Cardiac muscle cell (in vitro differentiated cells and primary cell): ENCODE measurements at regions not wholly inside any gene's neighbourhood (a gene's known extent, or its start where the extent isn't known, plus 50 kb on each side); places are given as distances from the start of the nearest gene placed in this dataset.
"Not testable (repeated sequence)": the region's sequence is repeated elsewhere in the genome, so short reads cannot be mapped to it uniquely, and the experiment has no call there.

Experiments used
- DNase-seq, 2 donors: peaks; one replicate each; pipeline versions ENCODE4 v3.0.0 to v3.0.0-alpha.2; 2010 to 2017; ENCODE audit warnings: low read depth in 1 of 2, low spot score in 1 of 2
- H3K27ac ChIP-seq: fragments of 200-600 bp; sonication (generic); 2 replicates; pipeline ENCODE4 v1.5.1; 2016
- H3K27me3 ChIP-seq: fragments of 200-600 bp; sonication (generic); 2 replicates; pipeline ENCODE4 v1.6.0; 2016; ENCODE audit warnings: control low read depth
- H3K36me3 ChIP-seq: fragments of 200-600 bp; sonication (generic); 2 replicates; pipeline ENCODE4 v1.5.1; 2016; ENCODE audit warnings: control low read depth
- H3K4me1 ChIP-seq: fragments of 200-600 bp; sonication (generic); 2 replicates; pipeline ENCODE4 v1.8.1; 2017; ENCODE audit warnings: low read depth, mild to moderate bottlenecking, mixed run types
- H3K4me3 ChIP-seq: fragments of 200-600 bp; sonication (generic); 2 replicates; pipeline ENCODE4 v1.5.1; 2016; ENCODE audit warnings: mild to moderate bottlenecking
- H3K9me3 ChIP-seq: fragments of 200-600 bp; sonication (generic); 2 replicates; pipeline ENCODE4 v1.5.1; 2017; ENCODE audit warnings: low read depth, mild to moderate bottlenecking, control low read depth
- TF ChIP-seq, protein P1 (sequence below): IDR thresholded peaks from 2 replicates; pipeline ENCODE4 v1.5.1; 2012; ENCODE audit warnings: low read depth, mild to moderate bottlenecking, low read length

DNA sequence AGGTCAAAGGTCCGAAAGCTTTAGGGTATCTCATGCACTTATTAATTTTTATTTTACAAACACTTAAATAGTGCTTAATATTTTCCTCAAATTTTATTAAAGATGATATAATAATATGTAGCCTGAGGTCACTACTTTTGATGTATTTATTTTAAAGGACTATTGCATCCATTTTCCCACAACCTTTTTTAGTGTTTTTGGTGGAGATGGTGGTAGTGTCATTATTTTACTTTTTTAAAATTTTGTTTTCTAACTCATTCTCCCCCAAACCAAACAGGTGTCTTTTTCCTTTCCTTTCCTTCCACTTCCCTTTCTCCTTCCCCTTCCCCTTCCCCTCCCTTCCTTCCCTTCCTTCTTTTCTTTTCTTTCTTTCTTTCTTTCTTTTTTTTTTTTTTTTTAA, 328.6 kb downstream of the CYLC2 start:
- Histone ChIP-seq H3K9me3 (no peaks in the 10 kb centered on the region), H3K4me3 (no peak overlapping the region), H3K4me1 (no peaks in the 10 kb centered on the region), H3K27ac (no peak overlapping the region), H3K27me3 (no peaks in the 10 kb centered on the region), H3K36me3 (no peaks in the 10 kb centered on the region)
- DNase-seq: no peak
- TF ChIP-seq, protein P1, sequence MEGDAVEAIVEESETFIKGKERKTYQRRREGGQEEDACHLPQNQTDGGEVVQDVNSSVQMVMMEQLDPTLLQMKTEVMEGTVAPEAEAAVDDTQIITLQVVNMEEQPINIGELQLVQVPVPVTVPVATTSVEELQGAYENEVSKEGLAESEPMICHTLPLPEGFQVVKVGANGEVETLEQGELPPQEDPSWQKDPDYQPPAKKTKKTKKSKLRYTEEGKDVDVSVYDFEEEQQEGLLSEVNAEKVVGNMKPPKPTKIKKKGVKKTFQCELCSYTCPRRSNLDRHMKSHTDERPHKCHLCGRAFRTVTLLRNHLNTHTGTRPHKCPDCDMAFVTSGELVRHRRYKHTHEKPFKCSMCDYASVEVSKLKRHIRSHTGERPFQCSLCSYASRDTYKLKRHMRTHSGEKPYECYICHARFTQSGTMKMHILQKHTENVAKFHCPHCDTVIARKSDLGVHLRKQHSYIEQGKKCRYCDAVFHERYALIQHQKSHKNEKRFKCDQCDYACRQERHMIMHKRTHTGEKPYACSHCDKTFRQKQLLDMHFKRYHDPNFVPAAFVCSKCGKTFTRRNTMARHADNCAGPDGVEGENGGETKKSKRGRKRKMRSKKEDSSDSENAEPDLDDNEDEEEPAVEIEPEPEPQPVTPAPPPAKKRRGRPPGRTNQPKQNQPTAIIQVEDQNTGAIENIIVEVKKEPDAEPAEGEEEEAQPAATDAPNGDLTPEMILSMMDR: no peak

DNA sequence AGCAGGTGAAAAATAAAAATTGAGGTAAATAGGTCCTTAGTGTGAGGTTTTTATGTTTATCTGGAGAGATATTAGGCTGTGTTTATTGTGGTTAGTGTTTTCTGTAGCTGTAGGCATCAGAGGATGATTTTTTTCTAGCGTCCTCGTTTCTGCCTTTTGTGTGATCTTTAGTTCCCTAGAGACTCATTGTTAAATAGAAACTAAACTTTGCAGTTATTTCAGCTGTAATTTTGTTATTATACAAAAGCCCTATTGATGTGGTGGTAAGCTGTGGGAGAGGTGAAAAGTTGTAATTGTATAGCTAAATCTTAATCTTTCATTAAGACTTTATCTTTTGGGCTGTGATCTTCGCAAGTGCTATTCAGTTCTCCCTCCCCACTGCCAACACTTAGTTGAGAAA, 340.3 kb downstream of the CYLC2 start:
- TF ChIP-seq, protein P1: no peak
- Histone ChIP-seq H3K27me3 (no peaks in the 10 kb centered on the region), H3K27ac (no peak overlapping the region), H3K36me3 (no peaks in the 10 kb centered on the region), H3K4me1 (no peaks in the 10 kb centered on the region), H3K9me3 (no peaks in the 10 kb centered on the region), H3K4me3 (no peak overlapping the region)
- DNase-seq: no peak

GRCh38 chr9:103355000-103355399, 359.9 kb downstream of the CYLC2 start:
- Histone ChIP-seq H3K9me3 (no peaks in the 10 kb centered on the region), H3K27ac (no peak overlapping the region), H3K4me3 (no peak overlapping the region), H3K4me1 (no peaks in the 10 kb centered on the region), H3K27me3 (no peaks in the 10 kb centered on the region), H3K36me3 (no peaks in the 10 kb centered on the region)
- TF ChIP-seq, protein P1: no peak
- DNase-seq: no peak

DNA sequence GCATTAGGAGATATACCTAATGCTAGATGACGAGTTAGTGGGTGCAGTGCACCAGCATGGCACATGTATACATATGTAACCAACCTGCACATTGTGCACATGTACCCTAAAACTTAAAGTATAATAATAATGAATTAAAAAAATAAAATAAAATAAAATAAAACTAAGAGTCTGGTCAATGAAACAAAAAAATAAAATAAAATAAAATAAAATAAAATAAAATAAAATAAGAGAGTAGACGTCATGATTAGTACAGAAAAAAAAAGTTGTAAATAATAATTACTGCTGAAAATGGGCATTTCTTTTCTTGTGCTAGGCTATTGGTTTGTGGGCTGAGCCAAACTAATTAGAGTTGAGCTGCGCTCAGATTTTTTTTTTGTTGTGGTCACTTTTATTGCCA, 362.8 kb downstream of the CYLC2 start:
- H3K36me3 ChIP-seq, H3K4me3 ChIP-seq, DNase-seq, H3K4me1 ChIP-seq, H3K9me3 ChIP-seq, H3K27me3 ChIP-seq, H3K27ac ChIP-seq: not testable (repeated sequence)

DNA sequence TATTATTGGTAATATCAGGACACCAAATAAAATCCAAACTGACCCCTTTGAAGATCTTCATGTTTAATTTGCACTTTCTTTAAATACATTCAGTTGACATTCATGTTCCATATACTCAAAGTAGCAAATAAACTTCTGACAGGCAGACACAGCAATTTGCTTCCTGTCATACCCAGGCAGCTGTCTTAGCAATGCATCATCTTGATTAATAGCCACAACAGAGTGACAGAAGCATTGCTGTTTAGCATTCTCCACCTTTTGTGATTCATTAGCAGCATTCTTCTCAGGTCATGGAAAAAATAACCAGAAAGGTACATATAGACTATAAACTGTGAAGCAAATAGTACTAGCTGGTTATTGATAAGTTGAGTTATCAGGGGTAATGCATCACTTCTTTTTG, 366.8 kb downstream of the CYLC2 start:
- Histone ChIP-seq H3K27me3 (no peaks in the 10 kb centered on the region), H3K9me3 (no peaks in the 10 kb centered on the region), H3K4me3 (no peak overlapping the region), H3K4me1 (no peaks in the 10 kb centered on the region), H3K36me3 (no peaks in the 10 kb centered on the region), H3K27ac (no peak overlapping the region)
- no peak for DNase-seq
- TF ChIP-seq, protein P1: no peak

DNA sequence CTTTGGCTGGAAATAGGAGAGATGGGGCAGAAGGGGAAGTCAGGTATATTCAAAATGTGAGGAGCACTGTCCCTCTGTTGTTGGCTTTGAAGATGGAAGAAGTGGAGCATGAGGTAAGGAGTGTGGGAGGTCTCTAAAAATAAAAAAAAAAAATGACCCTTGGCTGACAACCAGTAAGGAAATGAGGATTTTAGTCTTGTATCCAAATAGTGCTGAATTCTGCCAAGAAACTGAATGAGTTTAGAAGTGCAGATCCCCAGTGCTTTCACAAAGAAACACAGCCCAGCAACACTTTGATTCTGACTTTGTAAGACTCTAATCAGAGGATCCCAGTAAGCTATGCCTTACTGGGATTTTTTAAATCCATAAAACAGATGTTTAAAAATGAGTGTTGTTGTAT, 367.9 kb downstream of the CYLC2 start:
- no peak overlapping the region for H3K4me3 ChIP-seq
- H3K27me3 ChIP-seq: no peaks in the 10 kb centered on the region
- no peaks in the 10 kb centered on the region for H3K36me3 ChIP-seq
- TF ChIP-seq, protein P1: no peak
- H3K4me1 ChIP-seq: no peaks in the 10 kb centered on the region
- H3K27ac ChIP-seq: no peak overlapping the region
- no peak for DNase-seq
- no peaks in the 10 kb centered on the region for H3K9me3 ChIP-seq
